OCI-LY7 (cell line): ENCODE measurements at regions not wholly inside any gene's neighbourhood (a gene's known extent, or its start where the extent isn't known, plus 50 kb on each side); places are given as distances from the start of the nearest gene placed in this dataset.

Source experiments
- CTCF ChIP-seq: fragments of 200-600 bp; sonication (generic); conservative IDR thresholded peaks from 2 replicates; pipeline ENCODE4 v1.5.1; 2014; ENCODE audit warnings: mild to moderate bottlenecking, antibody characterized with exemption, low read length, moderate library complexity, mixed read lengths
- EZH2phosphoT487 ChIP-seq: fragments of 200-600 bp; sonication (generic); IDR thresholded peaks from 2 replicates; pipeline ENCODE4 v1.6.1; 2018; ENCODE audit warnings: low read depth, borderline replicate concordance, mild to moderate bottlenecking, mixed run types, antibody characterized with exemption, low read length, moderate library complexity, mixed read lengths

- TF ChIP-seq CTCF (no peak), EZH2phosphoT487 (no peak)
These were observed 190.7 kb upstream of the UFL1 start for GRCh38 chr6:96330884-96331283.
